Natural killer cell (primary cell): ENCODE measurements at regions not wholly inside any gene's neighbourhood (a gene's known extent, or its start where the extent isn't known, plus 50 kb on each side); places are given as distances from the start of the nearest gene placed in this dataset.

Source experiments
- ATAC-seq, 3 donors: fragments of 150-1000 bp in 2 of 3; fragments of 200-7000 bp in 1 of 3; cut with Tn5 transposase; 1 replicate in 1 of 3; 2 replicates in 2 of 3; pipeline ENCODE4 v1.10.0; 2021; ENCODE audit warnings: mild to moderate bottlenecking in 2 of 3, moderate library complexity in 2 of 3
- DNase-seq, 2 donors: peaks; one replicate each; pipeline versions ENCODE4 v3.0.0 to v3.0.0-alpha.2; 2013 to 2021; ENCODE audit warnings: mixed read lengths in 1 of 2
- H3K27ac ChIP-seq: one replicate; pipeline ENCODE4 v1.5.1; 2013; ENCODE audit warnings: mild to moderate bottlenecking, low read length
- H3K27me3 ChIP-seq: one replicate; pipeline ENCODE4 v1.6.1; 2013; ENCODE audit warnings: low read length; ENCODE audit not compliant: control insufficient read depth, insufficient read depth
- H3K36me3 ChIP-seq: one replicate; pipeline ENCODE4 v1.6.1; 2013; ENCODE audit warnings: low read length; ENCODE audit not compliant: control insufficient read depth, insufficient read depth
- H3K4me1 ChIP-seq: one replicate; pipeline ENCODE4 v1.6.1; 2013; ENCODE audit warnings: low read length; ENCODE audit not compliant: control insufficient read depth, insufficient read depth
- H3K4me3 ChIP-seq: one replicate; pipeline ENCODE4 v1.5.1; 2013; ENCODE audit warnings: low read length
- H3K9me3 ChIP-seq: one replicate; pipeline ENCODE4 v1.6.1; 2013; ENCODE audit warnings: low read length; ENCODE audit not compliant: control insufficient read depth, insufficient read depth
- H3K27ac Mint-ChIP-seq, 2 donors: one replicate each; pipeline ENCODE4 v1.8.0; 2022; ENCODE audit warnings: mild to moderate bottlenecking in 2 of 2, mixed read lengths in 2 of 2, moderate library complexity in 1 of 2
- H3K27me3 Mint-ChIP-seq, 2 donors: one replicate each; pipeline ENCODE4 v1.8.0; 2022; ENCODE audit warnings: low read depth in 2 of 2, mixed read lengths in 2 of 2
- H3K36me3 Mint-ChIP-seq: one replicate; pipeline ENCODE4 v1.8.0; 2022; ENCODE audit warnings: mixed read lengths
- H3K4me1 Mint-ChIP-seq, 2 donors: one replicate each; pipeline ENCODE4 v1.8.0; 2022; ENCODE audit warnings: mixed read lengths in 2 of 2
- H3K4me3 Mint-ChIP-seq: one replicate; pipeline ENCODE4 v1.8.0; 2022; ENCODE audit warnings: mild to moderate bottlenecking, moderate library complexity, mixed read lengths
- H3K9me3 Mint-ChIP-seq, 2 donors: one replicate each; pipeline ENCODE4 v1.8.0; 2022; ENCODE audit warnings: mixed read lengths in 2 of 2
- WGBS: methylation state at CpG from one replicate; pipeline ENCODE4 v1.1.7; 2013; ENCODE audit warnings: missing lambda C conversion rate; ENCODE audit not compliant: insufficient coverage; 5-methylcytosine and 5-hydroxymethylcytosine counted together
- intact Hi-C: fragments of 100-400 bp; cut with micrococcal nuclease; formaldehyde crosslinking; loops from one replicate; pipeline ENCODE4 v1.14.2; 2022
- TF ChIP-seq, protein P1 (sequence below): fragments of 200-600 bp; IDR thresholded peaks from one replicate; pipeline ENCODE4 v1.8.0; 2022; ENCODE audit warnings: antibody characterized with exemption

DNA sequence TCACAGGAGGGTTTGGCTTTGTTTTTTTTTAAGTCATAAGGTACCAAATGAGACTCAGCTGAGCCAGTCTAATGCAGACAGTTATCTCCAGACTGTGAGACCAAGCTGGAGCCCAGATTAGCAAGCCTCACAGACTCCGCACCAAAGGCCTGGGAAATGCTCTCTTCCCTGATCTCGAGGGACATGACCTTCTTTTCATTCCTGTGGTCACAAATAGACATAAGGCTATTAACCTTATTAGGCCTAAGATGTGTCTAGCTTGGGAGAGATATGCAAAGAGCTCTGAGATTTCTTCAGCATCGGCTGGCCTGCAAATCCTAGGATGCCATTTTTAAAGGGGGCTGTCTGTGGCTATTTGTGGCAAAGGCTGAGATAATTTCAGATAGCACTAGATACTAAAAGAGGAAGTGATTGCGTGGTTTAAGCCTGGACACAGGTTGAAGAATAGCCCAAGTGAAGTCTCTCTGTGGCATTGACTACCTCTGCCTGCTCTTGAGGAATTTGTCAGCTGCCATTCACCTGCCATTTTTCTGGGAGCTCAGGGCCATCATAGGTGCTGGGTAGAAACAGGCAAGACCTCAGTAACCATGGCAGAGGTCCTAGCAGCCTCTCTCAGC is 301.3 kb downstream of the SIPA1L2 start:
- no peak overlapping the region for H3K4me3 Mint-ChIP-seq
- DNase-seq (no peak), ATAC-seq (no peak)
- no peaks in the 10 kb centered on the region for H3K4me1 Mint-ChIP-seq
- TF ChIP-seq, protein P1, sequence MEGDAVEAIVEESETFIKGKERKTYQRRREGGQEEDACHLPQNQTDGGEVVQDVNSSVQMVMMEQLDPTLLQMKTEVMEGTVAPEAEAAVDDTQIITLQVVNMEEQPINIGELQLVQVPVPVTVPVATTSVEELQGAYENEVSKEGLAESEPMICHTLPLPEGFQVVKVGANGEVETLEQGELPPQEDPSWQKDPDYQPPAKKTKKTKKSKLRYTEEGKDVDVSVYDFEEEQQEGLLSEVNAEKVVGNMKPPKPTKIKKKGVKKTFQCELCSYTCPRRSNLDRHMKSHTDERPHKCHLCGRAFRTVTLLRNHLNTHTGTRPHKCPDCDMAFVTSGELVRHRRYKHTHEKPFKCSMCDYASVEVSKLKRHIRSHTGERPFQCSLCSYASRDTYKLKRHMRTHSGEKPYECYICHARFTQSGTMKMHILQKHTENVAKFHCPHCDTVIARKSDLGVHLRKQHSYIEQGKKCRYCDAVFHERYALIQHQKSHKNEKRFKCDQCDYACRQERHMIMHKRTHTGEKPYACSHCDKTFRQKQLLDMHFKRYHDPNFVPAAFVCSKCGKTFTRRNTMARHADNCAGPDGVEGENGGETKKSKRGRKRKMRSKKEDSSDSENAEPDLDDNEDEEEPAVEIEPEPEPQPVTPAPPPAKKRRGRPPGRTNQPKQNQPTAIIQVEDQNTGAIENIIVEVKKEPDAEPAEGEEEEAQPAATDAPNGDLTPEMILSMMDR = no peak
- Histone ChIP-seq H3K27ac (no peak overlapping the region), H3K27me3 (no peaks in the 10 kb centered on the region), H3K4me1 (no peaks in the 10 kb centered on the region), H3K4me3 (no peak overlapping the region), H3K36me3 (no peaks in the 10 kb centered on the region), H3K9me3 (no peaks in the 10 kb centered on the region)
- H3K36me3 Mint-ChIP-seq = no peaks in the 10 kb centered on the region
- WGBS = 69% methylated on average over 4 of the region's 4 CpGs
- no peak overlapping the region for H3K27ac Mint-ChIP-seq
- H3K9me3 Mint-ChIP-seq = no peaks in the 10 kb centered on the region
- intact Hi-C loops = no loop called here
- H3K27me3 Mint-ChIP-seq = peaks cover 4 to 5% of the 10 kb centered on the region in 2 donors

DNA sequence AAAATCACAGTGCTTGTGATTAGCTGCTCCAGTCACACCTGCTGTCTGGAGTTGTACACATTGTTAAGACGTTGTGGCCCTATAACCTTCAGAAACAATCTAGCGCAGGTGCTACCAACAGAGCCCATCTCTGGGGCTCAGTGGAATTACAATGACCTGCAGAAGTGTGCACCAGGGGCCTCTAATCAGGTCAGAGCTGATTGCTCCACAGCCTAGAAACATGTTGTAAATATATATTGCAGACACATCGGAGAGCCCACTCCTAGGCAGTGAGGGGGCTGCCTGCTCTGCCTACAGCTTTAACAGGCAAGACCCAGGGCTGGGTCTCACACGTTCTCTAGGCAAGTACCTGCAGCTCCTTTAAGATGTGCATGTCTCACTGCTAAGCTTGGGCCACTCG is 302.0 kb downstream of the SIPA1L2 start:
- TF ChIP-seq, protein P1 = no peak
- no peak for DNase-seq
- intact Hi-C loops = no loop called here
- Histone ChIP-seq H3K4me3 (no peak overlapping the region), H3K9me3 (no peaks in the 10 kb centered on the region), H3K27me3 (no peaks in the 10 kb centered on the region), H3K4me1 (no peaks in the 10 kb centered on the region), H3K27ac (no peak overlapping the region), H3K36me3 (no peaks in the 10 kb centered on the region)
- Mint-ChIP-seq H3K9me3 (no peaks in the 10 kb centered on the region), H3K4me3 (no peak overlapping the region), H3K27me3 (peaks cover 0 to 5% of the 10 kb centered on the region in 2 donors), H3K27ac (no peak overlapping the region), H3K4me1 (no peaks in the 10 kb centered on the region), H3K36me3 (no peaks in the 10 kb centered on the region)
- WGBS = 84% methylated on average over 4 of the region's 5 CpGs
- no peak for ATAC-seq

DNA sequence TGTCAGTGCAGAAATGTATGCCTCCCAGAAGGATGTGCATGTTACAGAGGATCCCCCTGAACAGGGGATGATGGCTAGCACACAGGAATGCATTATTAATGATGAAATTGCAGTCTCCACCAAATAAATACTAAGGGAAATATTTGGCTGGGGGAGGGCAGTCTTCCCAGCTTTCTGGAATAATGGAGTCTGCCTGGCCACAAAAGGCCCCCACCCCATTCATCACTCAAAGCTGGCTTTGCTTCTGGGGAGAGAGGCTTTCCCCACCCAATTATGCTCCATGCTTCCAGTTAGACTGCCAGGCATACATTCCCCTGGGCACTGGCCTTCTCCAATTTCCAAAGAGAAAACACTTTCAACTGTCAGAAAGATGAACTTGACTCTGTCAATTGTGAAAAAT is 302.7 kb downstream of the SIPA1L2 start:
- intact Hi-C loops = no loop called here
- Histone ChIP-seq H3K27me3 (no peaks in the 10 kb centered on the region), H3K9me3 (no peaks in the 10 kb centered on the region), H3K36me3 (no peaks in the 10 kb centered on the region), H3K27ac (no peak overlapping the region), H3K4me3 (no peak overlapping the region), H3K4me1 (no peaks in the 10 kb centered on the region)
- Mint-ChIP-seq H3K9me3 (no peaks in the 10 kb centered on the region), H3K4me3 (no peak overlapping the region), H3K27me3 (peaks cover 0 to 5% of the 10 kb centered on the region in 2 donors), H3K36me3 (no peaks in the 10 kb centered on the region), H3K27ac (no peak overlapping the region), H3K4me1 (no peaks in the 10 kb centered on the region)
- TF ChIP-seq, protein P1 = no peak
- no peak for ATAC-seq
- DNase-seq = no peak

DNA sequence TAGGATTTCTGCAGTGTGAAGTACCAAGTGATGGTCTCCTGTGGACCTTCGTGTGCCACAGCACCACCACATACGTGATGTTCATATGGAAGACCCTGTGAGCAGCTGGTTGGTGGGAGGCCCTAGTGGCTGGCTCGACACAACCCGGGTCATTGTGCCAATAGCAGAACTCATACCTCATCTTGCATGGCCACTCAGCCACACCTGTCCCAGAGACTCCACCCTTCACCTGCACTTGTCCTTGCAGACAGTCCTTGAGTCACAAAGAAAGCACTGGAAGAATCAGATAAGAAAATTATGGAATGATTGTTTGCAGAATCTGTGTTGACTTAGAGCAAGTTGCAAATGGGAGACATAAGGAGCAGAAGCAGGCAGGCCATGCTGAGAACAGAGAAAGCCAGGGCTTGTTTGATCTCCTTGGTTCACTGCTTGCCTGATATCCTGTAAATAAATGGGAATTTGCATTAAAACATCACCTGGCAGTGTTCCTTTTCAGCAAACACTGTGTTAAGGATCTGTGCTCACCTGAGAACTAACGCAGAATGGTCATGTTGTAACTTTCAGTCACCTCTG is 307.7 kb downstream of the SIPA1L2 start:
- no peak overlapping the region for H3K4me3 ChIP-seq
- Mint-ChIP-seq H3K36me3 (no peaks in the 10 kb centered on the region), H3K4me1 (no peaks in the 10 kb centered on the region), H3K9me3 (no peaks in the 10 kb centered on the region), H3K4me3 (no peak overlapping the region), H3K27ac (no peak overlapping the region), H3K27me3 (peaks cover 0 to 9% of the 10 kb centered on the region in 2 donors)
- TF ChIP-seq, protein P1 = no peak
- no peaks in the 10 kb centered on the region for H3K4me1 ChIP-seq
- no peaks in the 10 kb centered on the region for H3K36me3 ChIP-seq
- H3K9me3 ChIP-seq = no peaks in the 10 kb centered on the region
- H3K27ac ChIP-seq = no peak overlapping the region
- DNase-seq (no peak), ATAC-seq (no peak)
- 85% methylated on average over 5 of the region's 5 CpGs for WGBS
- H3K27me3 ChIP-seq = no peaks in the 10 kb centered on the region
- intact Hi-C loops = no loop called here
